ENCODE measurements at regions not wholly inside any gene's neighbourhood (a gene's known extent, or its start where the extent isn't known, plus 50 kb on each side); places are given as distances from the start of the nearest gene placed in this dataset.

DNA sequence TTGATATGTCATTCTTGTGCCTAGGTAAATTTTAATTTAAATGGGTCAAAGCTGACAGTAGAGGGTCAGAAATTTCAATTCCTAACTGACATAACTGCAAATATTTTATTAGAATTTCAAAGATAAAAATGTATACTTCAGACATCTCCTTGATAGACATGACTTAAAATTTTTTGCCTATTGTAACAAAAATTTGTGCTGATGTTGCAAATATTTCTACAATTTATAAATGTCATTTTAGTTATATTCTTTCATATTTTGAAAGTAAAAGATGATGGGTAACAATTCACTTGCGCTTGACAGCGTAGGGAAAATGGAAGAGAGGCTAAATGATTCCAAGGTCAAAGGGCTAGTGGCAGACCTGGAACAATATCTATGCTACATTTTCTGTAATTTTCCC is 220.3 kb upstream of the ST8SIA4 start:
- H3K18ac ChIP-seq (ENCODE audit: insufficient read length, low read depth, low read length), result no peak overlapping the region
- no peak overlapping the region for H2BK120ac ChIP-seq (ENCODE audit: low read depth, low read length, poor library complexity, severe bottlenecking)
- no peaks in the 10 kb centered on the region; a peak in 1 of 7 replicates for H3K36me3 Mint-ChIP-seq (ENCODE audit: insufficient read depth in 1 of 3, low read depth in 3 of 3)
- H3K4me1 ChIP-seq (ENCODE audit: insufficient read depth, low read length), result no peaks in the 10 kb centered on the region
- H2BK15ac ChIP-seq (ENCODE audit: low read depth, low read length), result no peak overlapping the region
- TF ChIP-seq, protein P1, sequence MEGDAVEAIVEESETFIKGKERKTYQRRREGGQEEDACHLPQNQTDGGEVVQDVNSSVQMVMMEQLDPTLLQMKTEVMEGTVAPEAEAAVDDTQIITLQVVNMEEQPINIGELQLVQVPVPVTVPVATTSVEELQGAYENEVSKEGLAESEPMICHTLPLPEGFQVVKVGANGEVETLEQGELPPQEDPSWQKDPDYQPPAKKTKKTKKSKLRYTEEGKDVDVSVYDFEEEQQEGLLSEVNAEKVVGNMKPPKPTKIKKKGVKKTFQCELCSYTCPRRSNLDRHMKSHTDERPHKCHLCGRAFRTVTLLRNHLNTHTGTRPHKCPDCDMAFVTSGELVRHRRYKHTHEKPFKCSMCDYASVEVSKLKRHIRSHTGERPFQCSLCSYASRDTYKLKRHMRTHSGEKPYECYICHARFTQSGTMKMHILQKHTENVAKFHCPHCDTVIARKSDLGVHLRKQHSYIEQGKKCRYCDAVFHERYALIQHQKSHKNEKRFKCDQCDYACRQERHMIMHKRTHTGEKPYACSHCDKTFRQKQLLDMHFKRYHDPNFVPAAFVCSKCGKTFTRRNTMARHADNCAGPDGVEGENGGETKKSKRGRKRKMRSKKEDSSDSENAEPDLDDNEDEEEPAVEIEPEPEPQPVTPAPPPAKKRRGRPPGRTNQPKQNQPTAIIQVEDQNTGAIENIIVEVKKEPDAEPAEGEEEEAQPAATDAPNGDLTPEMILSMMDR (conservative IDR thresholded peaks at IDR 0.05), result no peak
- no peaks in the 10 kb centered on the region for H3K9me3 Mint-ChIP-seq
- H3K23me2 ChIP-seq (ENCODE audit: insufficient read length, low read depth, low read length, poor library complexity, severe bottlenecking), result no peaks in the 10 kb centered on the region
- H3K79me1 ChIP-seq (ENCODE audit: insufficient read depth, low read depth, low read length, poor library complexity, severe bottlenecking), result no peaks in the 10 kb centered on the region
- H3K4me1 Mint-ChIP-seq, result no peaks in the 10 kb centered on the region
- H3T11ph ChIP-seq (ENCODE audit: low read length), result no peak overlapping the region
- H3K4me3 Mint-ChIP-seq, result no peak overlapping the region
- H2BK12ac ChIP-seq (ENCODE audit: insufficient read length, low read depth, low read length), result no peak overlapping the region
- H2BK20ac ChIP-seq (ENCODE audit: low read depth, low read length, poor library complexity, severe bottlenecking), result no peak overlapping the region
- no peak for DNase-seq
- H3K56ac ChIP-seq (ENCODE audit: insufficient read length, low read depth, low read length), result no peak overlapping the region
- H3K79me2 ChIP-seq (ENCODE audit: insufficient read depth, low read length), result no peaks in the 10 kb centered on the region
- no peaks in the 10 kb centered on the region for H3K27me3 Mint-ChIP-seq (ENCODE audit: low read depth)
- H3K14ac ChIP-seq (ENCODE audit: insufficient read depth, low read length), result no peak overlapping the region
- no peak overlapping the region for H3K27ac Mint-ChIP-seq
- H2AK5ac ChIP-seq (ENCODE audit: insufficient read length, low read length), result no peak overlapping the region
- no peak overlapping the region for H3K23ac ChIP-seq (ENCODE audit: insufficient read length, low read depth, low read length)
- H4K91ac ChIP-seq (ENCODE audit: insufficient read length, low read depth, low read length), result no peak overlapping the region
- H3K4me2 ChIP-seq (ENCODE audit: insufficient read depth, insufficient read length, low read length), result no peak overlapping the region
- H4K5ac ChIP-seq (ENCODE audit: insufficient read length, low read depth, low read length), result no peak overlapping the region
- H4K20me1 ChIP-seq (ENCODE audit: control insufficient read depth, insufficient read depth, insufficient read length), result no peaks in the 10 kb centered on the region
- H2BK5ac ChIP-seq (ENCODE audit: insufficient read length, low read length), result no peak overlapping the region
- no peak overlapping the region for H3K9ac ChIP-seq (ENCODE audit: extremely low read depth, insufficient read length, low read length)
- no peak overlapping the region for H3K4ac ChIP-seq (ENCODE audit: low read depth, low read length)
- no peaks in the 10 kb centered on the region for H3K9me3 ChIP-seq (ENCODE audit: control insufficient read depth, low read depth, low read length)
- no peaks in the 10 kb centered on the region for H3K27me3 ChIP-seq (ENCODE audit: insufficient read depth, low read length)
- no CpG with 5 or more reads among the region's 2 CpGs for WGBS (ENCODE audit: extremely low coverage, insufficient read length, low lambda C conversion rate)
- H4K8ac ChIP-seq (replicated peaks; ENCODE audit: insufficient read length, low read depth, low read length), result no peak overlapping the region
- no peak overlapping the region for H2AFZ ChIP-seq (ENCODE audit: low read length)
- no peak overlapping the region for H3K27ac ChIP-seq (ENCODE audit: insufficient read length, low read depth, low read length)

Measured in H9 (cell line).